Peyer's patch (tissue), 4 donors: ENCODE measurements at regions not wholly inside any gene's neighbourhood (a gene's known extent, or its start where the extent isn't known, plus 50 kb on each side); places are given as distances from the start of the nearest gene placed in this dataset.

ENCODE experiments used
- POLR2A ChIP-seq, 2 donors: fragments of 450-650 bp; IDR thresholded peaks; one replicate each; pipeline ENCODE4 v1.5.1; 2017; ENCODE audit warnings: antibody characterized with exemption in 2 of 2, mild to moderate bottlenecking in 2 of 2, moderate library complexity in 2 of 2
- TF ChIP-seq, protein P1 (sequence below), 6 experiments: fragments of 450-650 bp in 4 of 6; fragments of 200-600 bp in 2 of 6; sonication (generic) in 1 of 6; IDR thresholded peaks; one replicate each; pipeline ENCODE4 v1.5.1; 2017 to 2019; ENCODE audit warnings: antibody characterized with exemption in 6 of 6, mild to moderate bottlenecking in 3 of 6, moderate library complexity in 1 of 6

- TF ChIP-seq, protein P1, sequence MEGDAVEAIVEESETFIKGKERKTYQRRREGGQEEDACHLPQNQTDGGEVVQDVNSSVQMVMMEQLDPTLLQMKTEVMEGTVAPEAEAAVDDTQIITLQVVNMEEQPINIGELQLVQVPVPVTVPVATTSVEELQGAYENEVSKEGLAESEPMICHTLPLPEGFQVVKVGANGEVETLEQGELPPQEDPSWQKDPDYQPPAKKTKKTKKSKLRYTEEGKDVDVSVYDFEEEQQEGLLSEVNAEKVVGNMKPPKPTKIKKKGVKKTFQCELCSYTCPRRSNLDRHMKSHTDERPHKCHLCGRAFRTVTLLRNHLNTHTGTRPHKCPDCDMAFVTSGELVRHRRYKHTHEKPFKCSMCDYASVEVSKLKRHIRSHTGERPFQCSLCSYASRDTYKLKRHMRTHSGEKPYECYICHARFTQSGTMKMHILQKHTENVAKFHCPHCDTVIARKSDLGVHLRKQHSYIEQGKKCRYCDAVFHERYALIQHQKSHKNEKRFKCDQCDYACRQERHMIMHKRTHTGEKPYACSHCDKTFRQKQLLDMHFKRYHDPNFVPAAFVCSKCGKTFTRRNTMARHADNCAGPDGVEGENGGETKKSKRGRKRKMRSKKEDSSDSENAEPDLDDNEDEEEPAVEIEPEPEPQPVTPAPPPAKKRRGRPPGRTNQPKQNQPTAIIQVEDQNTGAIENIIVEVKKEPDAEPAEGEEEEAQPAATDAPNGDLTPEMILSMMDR (IDR thresholded peaks at IDR 0.05) = no peak
- TF ChIP-seq POLR2A (IDR thresholded peaks at IDR 0.05) = no peak
These were observed 1026.3 kb downstream of the PCDH19 start for GRCh38 chrX:99383786-99384185.
